GM12873 (cell line): ENCODE measurements at regions not wholly inside any gene's neighbourhood (a gene's known extent, or its start where the extent isn't known, plus 50 kb on each side); places are given as distances from the start of the nearest gene placed in this dataset.

Source experiments
- CTCF ChIP-seq: IDR thresholded peaks from 2 replicates; pipeline ENCODE4 v1.5.1; 2012; ENCODE audit warnings: low read depth, mild to moderate bottlenecking, moderate library complexity, low read length, control low read depth; ENCODE audit not compliant: insufficient read depth; ENCODE audit errors: missing control alignments

- TF ChIP-seq CTCF: no peak
Measured at GRCh38 chr5:101505891-101506570, 602.9 kb upstream of the ST8SIA4 start.

- no peak for TF ChIP-seq CTCF
Measured at GRCh38 chr5:101482931-101483330, 579.8 kb upstream of the ST8SIA4 start.

- no peak for TF ChIP-seq CTCF
Measured at GRCh38 chr5:101473483-101473882, 570.4 kb upstream of the ST8SIA4 start.

GRCh38 chr5:101461455-101461854 lies 558.4 kb upstream of the ST8SIA4 start:
- no peak for TF ChIP-seq CTCF

- no peak for TF ChIP-seq CTCF
Measured at GRCh38 chr5:101458587-101458986, 555.5 kb upstream of the ST8SIA4 start.

- no peak for TF ChIP-seq CTCF
Measured at GRCh38 chr5:101455851-101456250, 552.8 kb upstream of the ST8SIA4 start.

- no peak for TF ChIP-seq CTCF
Measured at GRCh38 chr5:101455048-101455447, 552.0 kb upstream of the ST8SIA4 start.
